ENCODE measurements at regions not wholly inside any gene's neighbourhood (a gene's known extent, or its start where the extent isn't known, plus 50 kb on each side); places are given as distances from the start of the nearest gene placed in this dataset.

GRCh38 chr12:67818459-67818903 is 169.9 kb downstream of the DYRK2 start:
- H3K4me2 ChIP-seq (ENCODE audit: low read depth, low read length) = no peak overlapping the region
- no peaks in the 10 kb centered on the region for H3K79me2 ChIP-seq (ENCODE audit: insufficient read depth, low read length)
- no peak overlapping the region for H2AFZ ChIP-seq (ENCODE audit: low read length)
- TF ChIP-seq TOE1 (CRISPR knock-in tag; IDR thresholded peaks at IDR 0.05) (no peak), ZFP36L1 (CRISPR knock-in tag; IDR thresholded peaks at IDR 0.05) (no peak)
- ATAC-seq (no peak), FAIRE-seq (no peak), DNase-seq (ENCODE audit: low spot score) (no peak)
- H3K4me1 ChIP-seq (ENCODE audit: insufficient read depth, low read length) = no peaks in the 10 kb centered on the region
- H3K9ac ChIP-seq (ENCODE audit: insufficient read depth, low read depth, low read length) = no peak overlapping the region
- 20% methylated on average over 2 of the region's 2 CpGs for WGBS (ENCODE audit: low lambda C conversion rate)
- H3K4me3 ChIP-seq (replicated peaks in 1 of 3; ENCODE audit: insufficient read depth in 1 of 3, low read depth in 2 of 3, low read length in 3 of 3) = no peak overlapping the region
- no TSS peak for BruUV-seq (replicated peaks)
- H3K36me3 ChIP-seq (replicated peaks in 1 of 2; ENCODE audit: control insufficient read depth in 1 of 2, insufficient read depth in 2 of 2, low read length in 2 of 2) = no peaks in the 10 kb centered on the region
- H3K27me3 ChIP-seq (ENCODE audit: control insufficient read depth in 1 of 2, insufficient read depth in 2 of 2, low read length in 2 of 2) = peaks cover 0 to 2% of the 10 kb centered on the region in 2 experiments; a peak in 1 of 5 replicates
- peaks cover 28% of the 10 kb centered on the region for H3K9me3 ChIP-seq (ENCODE audit: low read length)
- CTCF ChIA-PET (ENCODE audit: low intra/inter-chr PET ratio, low total read pairs) = no interaction called here
- H4K20me1 ChIP-seq (ENCODE audit: insufficient read depth, low read length) = no peaks in the 10 kb centered on the region
- POLR2A ChIA-PET = no interaction called here
- H3K27ac ChIP-seq (ENCODE audit: extremely low read length, insufficient read depth, low read length) = no peak overlapping the region
- intact Hi-C loops (cut with micrococcal nuclease; ENCODE audit: unreplicated experiment) (no loop called here), in situ Hi-C loops (cut with HindIII; ENCODE audit: extremely low pct_ligation_motif_present, low pct_unique_long_range_greater_than_20kb) (no loop called here)

GRCh38 chr12:67819902-67820301 is 169.3 kb upstream of the IFNG-AS1 start:
- in situ Hi-C loops (cut with HindIII; ENCODE audit: extremely low pct_ligation_motif_present, low pct_unique_long_range_greater_than_20kb) = no loop called here

More at GRCh38 chr12:67819902-67820301, 169.3 kb upstream of the IFNG-AS1 start:
- Histone ChIP-seq H3K27ac (ENCODE audit: extremely low read length, insufficient read depth, low read length) (no peak overlapping the region), H3K4me3 (replicated peaks in 1 of 3; ENCODE audit: insufficient read depth in 1 of 3, low read depth in 2 of 3, low read length in 3 of 3) (no peak overlapping the region), H3K4me1 (ENCODE audit: insufficient read depth, low read length) (no peaks in the 10 kb centered on the region), H3K27me3 (ENCODE audit: control insufficient read depth in 1 of 2, insufficient read depth in 2 of 2, low read length in 2 of 2) (peaks cover 0 to 2% of the 10 kb centered on the region in 2 experiments; a peak in 1 of 5 replicates), H3K4me2 (ENCODE audit: low read depth, low read length) (no peak overlapping the region), H3K79me2 (ENCODE audit: insufficient read depth, low read length) (no peaks in the 10 kb centered on the region), H3K36me3 (replicated peaks in 1 of 2; ENCODE audit: control insufficient read depth in 1 of 2, insufficient read depth in 2 of 2, low read length in 2 of 2) (no peaks in the 10 kb centered on the region), H3K9ac (ENCODE audit: insufficient read depth, low read depth, low read length) (no peak overlapping the region), H4K20me1 (ENCODE audit: insufficient read depth, low read length) (no peaks in the 10 kb centered on the region), H2AFZ (ENCODE audit: low read length) (no peak overlapping the region), H3K9me3 (ENCODE audit: low read length) (peaks cover 28% of the 10 kb centered on the region)
- POLR2A ChIA-PET = no interaction called here
- ATAC-seq (no peak), FAIRE-seq (no peak), DNase-seq (ENCODE audit: low spot score) (no peak)
- intact Hi-C loops (cut with micrococcal nuclease; ENCODE audit: unreplicated experiment) = no loop called here
- no TSS peak for BruUV-seq (replicated peaks)
- 2% methylated on average over 2 of the region's 2 CpGs for WGBS (ENCODE audit: low lambda C conversion rate)
- CTCF ChIA-PET (ENCODE audit: low intra/inter-chr PET ratio, low total read pairs) = no interaction called here
- TF ChIP-seq TCF12 (IDR thresholded peaks at IDR 0.05) = no peak
- TF ChIP-seq TCF12 (CRISPR knock-in tag; IDR thresholded peaks at IDR 0.05) = no peak
- no peak for TF ChIP-seq ZSCAN25 (CRISPR knock-in tag; IDR thresholded peaks at IDR 0.05)
- TF ChIP-seq HNRNPL (IDR thresholded peaks at IDR 0.05; ENCODE audit: low read depth, low read length) = no peak
- no peak for TF ChIP-seq TOPORS (CRISPR knock-in tag; IDR thresholded peaks at IDR 0.05)
- TF ChIP-seq REL (CRISPR knock-in tag; conservative IDR thresholded peaks at IDR 0.05) = no peak
- TF ChIP-seq SNRNP70 (IDR thresholded peaks at IDR 0.05; ENCODE audit: low read depth, low read length) = no peak
- no peak for TF ChIP-seq ZNF816 (CRISPR knock-in tag; IDR thresholded peaks at IDR 0.05; ENCODE audit: borderline replicate concordance)
- no peak for TF ChIP-seq SETDB1 (CRISPR knock-in tag; IDR thresholded peaks at IDR 0.05; ENCODE audit: borderline replicate concordance)
- TF ChIP-seq HOXD1 (CRISPR knock-in tag; IDR thresholded peaks at IDR 0.05) = no peak
- TF ChIP-seq ZNF260 (CRISPR knock-in tag; IDR thresholded peaks at IDR 0.05; ENCODE audit: borderline replicate concordance, low read depth) = no peak
- no peak for TF ChIP-seq PHB2 (IDR thresholded peaks at IDR 0.05; ENCODE audit: partially characterized antibody)
- TF ChIP-seq EP300 (IDR thresholded peaks at IDR 0.05; ENCODE audit: low read depth in 2 of 2, low read length in 2 of 2) = no peak
- no peak for TF ChIP-seq EP300 (CRISPR knock-in tag; IDR thresholded peaks at IDR 0.05; ENCODE audit: borderline replicate concordance)
- no peak for TF ChIP-seq ZNF7 (CRISPR knock-in tag; IDR thresholded peaks at IDR 0.05)
- no peak for TF ChIP-seq ZFP36L1 (CRISPR knock-in tag; IDR thresholded peaks at IDR 0.05)
- no peak for TF ChIP-seq HDAC1 (CRISPR knock-in tag; IDR thresholded peaks at IDR 0.05)
